HepG2 (cell line): ENCODE measurements at regions not wholly inside any gene's neighbourhood (a gene's known extent, or its start where the extent isn't known, plus 50 kb on each side); places are given as distances from the start of the nearest gene placed in this dataset.

Experiments
- ATAC-seq: fragments of 200-7000 bp; cut with Tn5 transposase; 3 replicates; pipeline ENCODE4 v1.9.1; 2020; ENCODE audit warnings: mild to moderate bottlenecking, moderate library complexity
- BruUV-seq: library from RNA; stranded (reverse); fragments of 400-500 nt; replicated peaks from 2 replicates; lab custom pipeline; 2021; lab: Mats Ljungman, UMichigan
- CTCF ChIA-PET: fragments of 300-600 bp; formaldehyde crosslinking; extraction: SDS; loops from one replicate; lab custom pipeline; 2021; ENCODE audit warnings: low total read pairs, inconsistent platforms, low intra/inter-chr PET ratio; lab: Yijun Ruan, JAX
- POLR2A ChIA-PET: fragments of 350-600 bp; sonication (Branson Sonifier 250); formaldehyde crosslinking; loops from one replicate; lab custom pipeline; 2020; ENCODE audit warnings: antibody characterized with exemption, inconsistent platforms; lab: Yijun Ruan, JAX
- DNase-seq: peaks from one replicate; pipeline ENCODE4 v3.0.0-alpha.2; 2015; ENCODE audit warnings: low spot score
- FAIRE-seq: peaks from 3 replicates; lab custom pipeline; 2011; peaks lifted over from hg19 to GRCh38; lab: Jason Lieb, UNC
- H2AFZ ChIP-seq: one replicate; pipeline ENCODE4 v1.6.1; 2011; ENCODE audit warnings: low read length, inconsistent platforms
- H3K27ac ChIP-seq: fragments of 300-600 bp; 3 replicates; pipeline ENCODE4 v1.8.0; 2011; ENCODE audit warnings: mixed run types, mild to moderate bottlenecking, mixed read lengths, low read length, inconsistent platforms; ENCODE audit not compliant: insufficient read depth; ENCODE audit errors: extremely low read length
- H3K27me3 ChIP-seq, 2 experiments: fragments of 200-600 bp in 1 of 2; 2 replicates in 1 of 2; 3 replicates in 1 of 2; pipeline versions ENCODE4 v1.6.0 to v1.8.0; 2011; ENCODE audit warnings: low read length in 2 of 2, mild to moderate bottlenecking in 2 of 2, moderate library complexity in 2 of 2, inconsistent platforms in 1 of 2; ENCODE audit not compliant: insufficient read depth in 2 of 2, control insufficient read depth in 1 of 2
- H3K36me3 ChIP-seq, 2 experiments: fragments of 200-600 bp in 1 of 2; replicated peaks in 1 of 2; 2 replicates in 1 of 2; 3 replicates in 1 of 2; pipeline versions ENCODE4 v1.5.1 to v1.8.0; 2011; ENCODE audit warnings: low read length in 2 of 2, inconsistent platforms in 1 of 2; ENCODE audit not compliant: insufficient read depth in 2 of 2, control insufficient read depth in 1 of 2
- H3K4me1 ChIP-seq: 2 replicates; pipeline ENCODE4 v1.5.1; 2012; ENCODE audit warnings: low read length, inconsistent platforms; ENCODE audit not compliant: insufficient read depth
- H3K4me2 ChIP-seq: 2 replicates; pipeline ENCODE4 v1.6.0; 2011; ENCODE audit warnings: low read depth, low read length, inconsistent platforms
- H3K4me3 ChIP-seq, 3 experiments: fragments of 200-600 bp in 1 of 3; sonication (generic), shearing (Covaris generic) in 1 of 3; replicated peaks in 1 of 3; 2 replicates each; pipeline ENCODE4 v1.5.1; 2011 to 2016; ENCODE audit warnings: low read length in 3 of 3, inconsistent platforms in 2 of 3, low read depth in 2 of 3, mild to moderate bottlenecking in 2 of 3, control low read depth in 1 of 3, mixed read lengths in 1 of 3; ENCODE audit not compliant: insufficient read depth in 1 of 3
- H3K79me2 ChIP-seq: one replicate; pipeline ENCODE4 v1.6.1; 2011; ENCODE audit warnings: low read length, inconsistent platforms; ENCODE audit not compliant: insufficient read depth
- H3K9ac ChIP-seq: 2 replicates; pipeline ENCODE4 v1.6.0; 2011; ENCODE audit warnings: mild to moderate bottlenecking, low read depth, low read length, inconsistent platforms; ENCODE audit not compliant: insufficient read depth
- H3K9me3 ChIP-seq: 2 replicates; pipeline ENCODE4 v1.5.1; 2012; ENCODE audit warnings: mild to moderate bottlenecking, low read length
- H4K20me1 ChIP-seq: 2 replicates; pipeline ENCODE4 v1.6.0; 2011; ENCODE audit warnings: inconsistent platforms, mild to moderate bottlenecking, low read length, moderate library complexity; ENCODE audit not compliant: insufficient read depth
- HCFC1 ChIP-seq: fragments of 150-350 bp; IDR thresholded peaks from 2 replicates; pipeline ENCODE4 v1.6.1; 2014; ENCODE audit warnings: low read depth, low read length
- KDM5B ChIP-seq: sonication (generic); formaldehyde crosslinking; IDR thresholded peaks from 2 replicates; pipeline ENCODE4 v1.4.0; 2020; ENCODE audit warnings: missing genetic modification reagents, mild to moderate bottlenecking, borderline replicate concordance
- ZBED4 ChIP-seq: sonication (generic); formaldehyde crosslinking; IDR thresholded peaks from 2 replicates; pipeline ENCODE4 v1.4.0; 2020; ENCODE audit warnings: missing genetic modification reagents, borderline replicate concordance
- ZNF274 ChIP-seq: sonication (generic); formaldehyde crosslinking; IDR thresholded peaks from 2 replicates; pipeline ENCODE4 v1.5.1; 2020; ENCODE audit warnings: mild to moderate bottlenecking, missing genetic modification reagents
- WGBS: methylation state at CpG from one replicate; pipeline ENCODE4 v1.1.6; 2017; ENCODE audit warnings: low lambda C conversion rate; 5-methylcytosine and 5-hydroxymethylcytosine counted together
- in situ Hi-C: cut with HindIII; loops from 2 replicates; pipeline ENCODE4 v1.10.0; 2017; ENCODE audit warnings: low pct_unique_long_range_greater_than_20kb; ENCODE audit not compliant: extremely low pct_ligation_motif_present
- intact Hi-C: fragments of 100-400 bp; cut with micrococcal nuclease; formaldehyde crosslinking; loops from one replicate; pipeline ENCODE4 v1.10.0; 2022; ENCODE audit not compliant: unreplicated experiment

GRCh38 chr1:192438737-192439136, 121.9 kb downstream of the RGS21 start:
- H3K36me3 ChIP-seq, result no peaks in the 10 kb centered on the region
- ChIA-PET CTCF (no interaction called here), POLR2A (no interaction called here)
- 1% methylated on average over 3 of the region's 3 CpGs for WGBS
- no peaks in the 10 kb centered on the region for H3K4me1 ChIP-seq
- FAIRE-seq (no peak), ATAC-seq (no peak), DNase-seq (no peak)
- no peak overlapping the region for H3K27ac ChIP-seq
- no peak overlapping the region for H3K9ac ChIP-seq
- in situ Hi-C loops, result no loop called here
- H3K4me3 ChIP-seq, result no peak overlapping the region
- H3K4me2 ChIP-seq, result no peak overlapping the region
- no peaks in the 10 kb centered on the region; a peak in 1 of 5 replicates for H3K27me3 ChIP-seq
- intact Hi-C loops, result no loop called here
- no peak overlapping the region for H2AFZ ChIP-seq
- BruUV-seq, result no TSS peak
- TF ChIP-seq ZNF274 (CRISPR knock-in tag) (no peak), ZBED4 (CRISPR knock-in tag) (no peak), HCFC1 (no peak), KDM5B (CRISPR knock-in tag) (no peak)
- no peaks in the 10 kb centered on the region for H3K79me2 ChIP-seq
- H3K9me3 ChIP-seq, result no peaks in the 10 kb centered on the region
- no peaks in the 10 kb centered on the region for H4K20me1 ChIP-seq
